AG04450 (cell line): ENCODE measurements at regions not wholly inside any gene's neighbourhood (a gene's known extent, or its start where the extent isn't known, plus 50 kb on each side); places are given as distances from the start of the nearest gene placed in this dataset.

Source experiments
- CTCF ChIA-PET: fragments of 300-600, 350-600 bp; formaldehyde crosslinking; extraction: SDS; loops from one replicate; lab custom pipeline; 2022; ENCODE audit warnings: antibody characterized with exemption, inconsistent platforms; lab: Charles Lee
- POLR2A ChIA-PET: fragments of 350-600 bp; formaldehyde crosslinking; extraction: SDS; loops from one replicate; lab custom pipeline; 2021; ENCODE audit warnings: antibody characterized with exemption, inconsistent platforms; lab: Yijun Ruan, JAX
- DNase-seq: peaks from one replicate; pipeline ENCODE4 v3.0.0-alpha.2; 2011; ENCODE audit warnings: low read depth, low spot score
- H3K27ac ChIP-seq: one replicate; pipeline ENCODE4 v1.5.1; 2012; ENCODE audit warnings: low read depth, low read length, control low read depth
- H3K27me3 ChIP-seq: one replicate; pipeline ENCODE4 v1.6.0; 2012; ENCODE audit warnings: low read length; ENCODE audit not compliant: control insufficient read depth, insufficient read depth
- H3K4me3 ChIP-seq: 2 replicates; pipeline ENCODE4 v1.5.1; 2011; ENCODE audit warnings: mild to moderate bottlenecking, low read depth, low read length, control low read depth
- H3K9me3 ChIP-seq: 2 replicates; pipeline ENCODE4 v1.5.1; 2012; ENCODE audit warnings: low read length; ENCODE audit not compliant: control insufficient read depth, insufficient read depth
- CTCF ChIP-seq: IDR thresholded peaks from 2 replicates; pipeline ENCODE4 v1.5.1; 2011; ENCODE audit warnings: low read depth, low read length, control low read depth, inconsistent platforms

DNA sequence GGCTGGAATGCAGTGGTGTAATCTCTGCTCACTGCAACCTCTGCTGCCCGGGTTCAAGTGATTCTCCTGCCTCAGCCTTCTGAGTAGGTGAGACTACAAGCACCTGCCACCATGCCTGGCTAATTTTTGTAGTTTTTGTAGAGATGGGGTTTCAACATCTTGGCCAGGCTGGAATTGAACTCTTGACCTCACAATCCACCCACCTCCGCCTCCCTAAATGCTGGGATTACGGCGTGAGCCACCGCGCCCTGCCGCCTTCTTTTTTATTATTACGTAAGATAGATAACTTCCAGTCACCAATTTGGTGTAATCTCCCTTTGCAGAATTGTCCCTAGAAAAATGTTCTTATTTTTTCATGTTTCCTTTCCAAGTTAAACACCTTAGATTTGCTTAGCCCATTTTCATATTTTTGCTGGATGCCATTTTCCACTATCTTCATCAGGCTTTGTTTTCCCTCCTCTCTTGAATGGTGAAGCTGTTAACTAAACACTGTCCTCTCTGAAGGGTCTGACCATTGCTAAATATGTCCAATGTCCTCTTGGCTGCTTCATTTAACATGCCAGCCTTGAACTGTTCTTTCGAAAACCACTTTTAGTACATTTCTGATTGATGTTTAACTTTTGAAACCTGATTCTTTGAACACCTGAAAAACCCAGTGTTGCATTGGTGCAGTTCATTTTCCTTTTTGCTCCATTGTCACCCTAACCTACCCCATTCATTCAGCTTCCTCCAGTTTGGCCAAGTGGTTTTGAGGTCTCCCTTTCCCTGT lies 135.1 kb upstream of the PIK3R1 start:
- no peak overlapping the region for H3K4me3 ChIP-seq
- TF ChIP-seq CTCF: no peak
- no peaks in the 10 kb centered on the region for H3K9me3 ChIP-seq
- no peak for DNase-seq
- ChIA-PET CTCF (no interaction called here), POLR2A (no interaction called here)
- H3K27ac ChIP-seq: no peak overlapping the region
- no peaks in the 10 kb centered on the region for H3K27me3 ChIP-seq

GRCh38 chr5:68077349-68077894 lies 138.1 kb upstream of the PIK3R1 start:
- ChIA-PET CTCF (no interaction called here), POLR2A (no interaction called here)
- H3K27ac ChIP-seq: no peak overlapping the region
- DNase-seq: no peak
- H3K9me3 ChIP-seq: no peaks in the 10 kb centered on the region
- no peak overlapping the region for H3K4me3 ChIP-seq
- no peak for TF ChIP-seq CTCF
- H3K27me3 ChIP-seq: peaks cover 3% of the 10 kb centered on the region

- POLR2A ChIA-PET: no interaction called here
These were observed 140.9 kb upstream of the PIK3R1 start for GRCh38 chr5:68074633-68075032.

GRCh38 chr5:68074048-68074632 lies 141.4 kb upstream of the PIK3R1 start:
- H3K27me3 ChIP-seq: peaks cover 3% of the 10 kb centered on the region
- H3K9me3 ChIP-seq: no peaks in the 10 kb centered on the region
- H3K27ac ChIP-seq: no peak overlapping the region
- no peak overlapping the region for H3K4me3 ChIP-seq
- POLR2A ChIA-PET: no interaction called here
- CTCF ChIA-PET: interaction anchor here (1.0 kb wide), 1 partner anchor 16 kb away, joined by 3 read pairs; no protein-coding TSS in a partner anchor
- DNase-seq: no peak
- TF ChIP-seq CTCF: no peak

More at GRCh38 chr5:68074633-68075032, 140.9 kb upstream of the PIK3R1 start:
- no peak overlapping the region for H3K27ac ChIP-seq
- H3K9me3 ChIP-seq: no peaks in the 10 kb centered on the region
- no peak overlapping the region for H3K4me3 ChIP-seq
- peaks cover 3% of the 10 kb centered on the region for H3K27me3 ChIP-seq
- CTCF ChIA-PET: interaction anchor here (0.6 to 1.0 kb wide), 2 partner anchors 17 to 306 kb away, joined by 3 read pairs; no protein-coding TSS in a partner anchor
- no peak for DNase-seq
- no peak for TF ChIP-seq CTCF

DNA sequence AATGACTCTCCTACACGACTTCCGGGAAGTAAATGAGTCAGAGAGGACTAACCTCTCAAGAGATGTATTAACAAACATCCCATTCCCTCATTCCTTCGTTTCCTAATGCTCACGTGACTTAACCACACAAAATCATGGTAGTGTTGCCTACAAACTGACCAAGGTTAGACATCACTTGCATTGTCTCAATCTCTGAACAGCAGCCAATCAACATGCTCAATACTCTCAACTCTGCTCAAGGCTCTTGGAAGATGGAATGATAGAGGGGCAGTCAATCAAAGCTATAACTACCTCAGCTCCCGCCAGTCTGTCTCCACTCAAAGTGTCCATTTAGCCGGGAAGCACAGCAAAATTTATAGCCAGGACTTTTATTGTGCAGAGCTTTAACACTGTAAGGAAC lies 143.8 kb upstream of the PIK3R1 start:
- no peaks in the 10 kb centered on the region for H3K9me3 ChIP-seq
- ChIA-PET POLR2A (interaction anchor here (0.7 kb wide), 1 partner anchor 44 kb away, joined by 6 read pairs; no protein-coding TSS in a partner anchor), CTCF (interaction anchor here (0.7 kb wide), 1 partner anchor 818 kb away, joined by 3 read pairs; no protein-coding TSS in a partner anchor)
- no peak overlapping the region for H3K27ac ChIP-seq
- no peak for TF ChIP-seq CTCF
- H3K27me3 ChIP-seq: peaks cover 3% of the 10 kb centered on the region
- no peak overlapping the region for H3K4me3 ChIP-seq
- no peak for DNase-seq
